Ishikawa (cell line): ENCODE measurements at regions not wholly inside any gene's neighbourhood (a gene's known extent, or its start where the extent isn't known, plus 50 kb on each side); places are given as distances from the start of the nearest gene placed in this dataset.

ENCODE experiments used
- CEBPB ChIP-seq: IDR thresholded peaks from 2 replicates; pipeline ENCODE4 v1.6.1; 2012
- CREB1 ChIP-seq: IDR thresholded peaks from 2 replicates; pipeline ENCODE4 v1.6.1; 2012; ENCODE audit warnings: low read depth
- NFIC ChIP-seq: IDR thresholded peaks from 2 replicates; pipeline ENCODE4 v1.6.1; 2012
- RAD21 ChIP-seq: IDR thresholded peaks from 2 replicates; pipeline ENCODE4 v1.6.1; 2012; ENCODE audit warnings: low read depth
- TAF1 ChIP-seq: IDR thresholded peaks from 2 replicates; pipeline ENCODE4 v1.6.1; 2012; ENCODE audit warnings: low read depth, mild to moderate bottlenecking
- YY1 ChIP-seq: IDR thresholded peaks from 2 replicates; pipeline ENCODE4 v1.6.1; 2012; ENCODE audit warnings: low read depth
- ZBTB7A ChIP-seq: IDR thresholded peaks from 2 replicates; pipeline ENCODE4 v1.6.1; 2012; ENCODE audit warnings: low read depth
- TF ChIP-seq, protein P1 (sequence below): IDR thresholded peaks from 2 replicates; pipeline ENCODE4 v1.6.1; 2012
- TF ChIP-seq, protein P2 (sequence below): IDR thresholded peaks from 2 replicates; pipeline ENCODE4 v1.6.1; 2012; ENCODE audit warnings: low read depth, mild to moderate bottlenecking
- TF ChIP-seq, protein P3 (sequence below): IDR thresholded peaks from 2 replicates; pipeline ENCODE4 v1.6.1; 2012

DNA sequence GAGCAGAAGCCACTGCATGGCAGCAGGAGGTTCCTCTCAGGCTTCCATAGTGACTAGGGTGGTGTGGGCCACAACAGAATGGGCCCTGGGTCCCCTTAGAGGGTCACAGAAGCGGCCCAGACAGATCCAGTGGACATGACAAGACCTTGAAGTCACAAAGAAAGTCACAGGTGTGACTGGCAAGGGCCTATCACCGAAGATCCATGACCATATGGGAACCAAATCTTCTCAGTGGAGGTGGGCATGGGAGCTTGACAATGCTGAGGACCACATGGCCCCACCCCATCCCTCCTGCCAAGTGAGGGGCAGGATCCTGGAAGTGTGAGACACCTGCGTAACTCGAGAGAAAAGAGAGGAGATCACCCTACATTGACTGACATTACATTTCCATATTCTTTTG is 332.4 kb downstream of the MSX2 start:
- TF ChIP-seq RAD21 (no peak), CEBPB (no peak), ZBTB7A (no peak), CREB1 (no peak), NFIC (no peak), TAF1 (no peak), YY1 (no peak)
- TF ChIP-seq, protein P1, sequence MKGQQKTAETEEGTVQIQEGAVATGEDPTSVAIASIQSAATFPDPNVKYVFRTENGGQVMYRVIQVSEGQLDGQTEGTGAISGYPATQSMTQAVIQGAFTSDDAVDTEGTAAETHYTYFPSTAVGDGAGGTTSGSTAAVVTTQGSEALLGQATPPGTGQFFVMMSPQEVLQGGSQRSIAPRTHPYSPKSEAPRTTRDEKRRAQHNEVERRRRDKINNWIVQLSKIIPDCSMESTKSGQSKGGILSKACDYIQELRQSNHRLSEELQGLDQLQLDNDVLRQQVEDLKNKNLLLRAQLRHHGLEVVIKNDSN = no peak
- TF ChIP-seq, protein P2, sequence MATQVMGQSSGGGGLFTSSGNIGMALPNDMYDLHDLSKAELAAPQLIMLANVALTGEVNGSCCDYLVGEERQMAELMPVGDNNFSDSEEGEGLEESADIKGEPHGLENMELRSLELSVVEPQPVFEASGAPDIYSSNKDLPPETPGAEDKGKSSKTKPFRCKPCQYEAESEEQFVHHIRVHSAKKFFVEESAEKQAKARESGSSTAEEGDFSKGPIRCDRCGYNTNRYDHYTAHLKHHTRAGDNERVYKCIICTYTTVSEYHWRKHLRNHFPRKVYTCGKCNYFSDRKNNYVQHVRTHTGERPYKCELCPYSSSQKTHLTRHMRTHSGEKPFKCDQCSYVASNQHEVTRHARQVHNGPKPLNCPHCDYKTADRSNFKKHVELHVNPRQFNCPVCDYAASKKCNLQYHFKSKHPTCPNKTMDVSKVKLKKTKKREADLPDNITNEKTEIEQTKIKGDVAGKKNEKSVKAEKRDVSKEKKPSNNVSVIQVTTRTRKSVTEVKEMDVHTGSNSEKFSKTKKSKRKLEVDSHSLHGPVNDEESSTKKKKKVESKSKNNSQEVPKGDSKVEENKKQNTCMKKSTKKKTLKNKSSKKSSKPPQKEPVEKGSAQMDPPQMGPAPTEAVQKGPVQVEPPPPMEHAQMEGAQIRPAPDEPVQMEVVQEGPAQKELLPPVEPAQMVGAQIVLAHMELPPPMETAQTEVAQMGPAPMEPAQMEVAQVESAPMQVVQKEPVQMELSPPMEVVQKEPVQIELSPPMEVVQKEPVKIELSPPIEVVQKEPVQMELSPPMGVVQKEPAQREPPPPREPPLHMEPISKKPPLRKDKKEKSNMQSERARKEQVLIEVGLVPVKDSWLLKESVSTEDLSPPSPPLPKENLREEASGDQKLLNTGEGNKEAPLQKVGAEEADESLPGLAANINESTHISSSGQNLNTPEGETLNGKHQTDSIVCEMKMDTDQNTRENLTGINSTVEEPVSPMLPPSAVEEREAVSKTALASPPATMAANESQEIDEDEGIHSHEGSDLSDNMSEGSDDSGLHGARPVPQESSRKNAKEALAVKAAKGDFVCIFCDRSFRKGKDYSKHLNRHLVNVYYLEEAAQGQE = no peak
- TF ChIP-seq, protein P3, sequence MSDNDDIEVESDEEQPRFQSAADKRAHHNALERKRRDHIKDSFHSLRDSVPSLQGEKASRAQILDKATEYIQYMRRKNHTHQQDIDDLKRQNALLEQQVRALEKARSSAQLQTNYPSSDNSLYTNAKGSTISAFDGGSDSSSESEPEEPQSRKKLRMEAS = no peak
